PC-3 (cell line): ENCODE measurements at regions not wholly inside any gene's neighbourhood (a gene's known extent, or its start where the extent isn't known, plus 50 kb on each side); places are given as distances from the start of the nearest gene placed in this dataset.

ENCODE experiments used
- ATAC-seq: fragments of 200-7000 bp; cut with Tn5 transposase; 2 replicates; pipeline ENCODE4 v1.9.1; 2020; ENCODE audit warnings: mild to moderate bottlenecking, moderate library complexity
- BruUV-seq: library from RNA; stranded (reverse); fragments of 400-500 nt; replicated peaks from 2 replicates; lab custom pipeline; 2021; lab: Mats Ljungman, UMichigan
- CTCF ChIA-PET: fragments of 300-600 bp; sonication (Branson Sonifier 250); formaldehyde crosslinking; loops from one replicate; lab custom pipeline; 2022; ENCODE audit warnings: antibody characterized with exemption; lab: Charles Lee
- POLR2A ChIA-PET: fragments of 300-600 bp; sonication (Branson Sonifier 250); formaldehyde crosslinking; loops from one replicate; lab custom pipeline; 2022; ENCODE audit warnings: antibody characterized with exemption; ENCODE audit not compliant: unreplicated experiment; lab: Charles Lee
- DNase-seq: peaks from one replicate; pipeline ENCODE4 v3.0.0-alpha.2; 2015
- H2AFZ ChIP-seq: fragments of 300-600 bp; sonication (generic); 2 replicates; pipeline ENCODE4 v1.6.0; 2016; ENCODE audit warnings: antibody characterized with exemption, low read length
- H3F3A ChIP-seq: fragments of 300-600 bp; sonication (generic); one replicate; pipeline ENCODE4 v1.6.0; 2017; ENCODE audit warnings: antibody characterized with exemption, low read length, control low read depth, mild to moderate bottlenecking; ENCODE audit not compliant: unreplicated experiment
- H3K27ac ChIP-seq: fragments of 300-600 bp; sonication (generic); 2 replicates; pipeline ENCODE4 v1.5.1; 2016; ENCODE audit warnings: mild to moderate bottlenecking, low read length
- H3K27me3 ChIP-seq: fragments of 300-600 bp; sonication (generic); 2 replicates; pipeline ENCODE4 v1.6.1; 2016; ENCODE audit warnings: low read length, mixed read lengths
- H3K36me3 ChIP-seq: fragments of 300-600 bp; sonication (generic); 2 replicates; pipeline ENCODE4 v1.6.1; 2016; ENCODE audit warnings: low read depth, mixed run types, low read length, mixed read lengths
- H3K4me1 ChIP-seq: fragments of 300-600 bp; sonication (generic); 2 replicates; pipeline ENCODE4 v1.5.1; 2016; ENCODE audit warnings: low read length; ENCODE audit not compliant: insufficient read depth
- H3K4me2 ChIP-seq: fragments of 300-600 bp; sonication (generic); 2 replicates; pipeline ENCODE4 v1.6.0; 2016; ENCODE audit warnings: low read length
- H3K4me3 ChIP-seq: fragments of 300-600 bp; sonication (generic); 2 replicates; pipeline ENCODE4 v1.5.1; 2016; ENCODE audit warnings: mild to moderate bottlenecking, low read length, mixed read lengths
- H3K79me2 ChIP-seq: fragments of 300-600 bp; sonication (generic); 2 replicates; pipeline ENCODE4 v1.6.1; 2017; ENCODE audit warnings: low read length, mixed read lengths
- H3K9ac ChIP-seq: fragments of 300-600 bp; sonication (generic); 2 replicates; pipeline ENCODE4 v1.6.0; 2016; ENCODE audit warnings: mild to moderate bottlenecking, low read length
- H3K9me2 ChIP-seq: fragments of 300-600 bp; sonication (generic); replicated peaks from 2 replicates; pipeline ENCODE4 v1.6.1; 2016; ENCODE audit warnings: mixed run types, low read length, mixed read lengths
- H3K9me3 ChIP-seq: fragments of 300-600 bp; sonication (generic); 2 replicates; pipeline ENCODE4 v1.6.1; 2016; ENCODE audit warnings: low read length, mixed read lengths
- H4K20me1 ChIP-seq: fragments of 300-600 bp; sonication (generic); 2 replicates; pipeline ENCODE4 v1.6.1; 2016; ENCODE audit warnings: low read length, mixed read lengths
- CTCF ChIP-seq: fragments of 300-600 bp; sonication (generic); conservative IDR thresholded peaks from 2 replicates; pipeline ENCODE4 v1.5.1; 2017; ENCODE audit warnings: antibody characterized with exemption, low read depth, mild to moderate bottlenecking, low read length
- EZH2 ChIP-seq: fragments of 300-600 bp; sonication (generic); IDR thresholded peaks from one replicate; pipeline ENCODE4 v1.6.1; 2017; ENCODE audit warnings: antibody characterized with exemption, mild to moderate bottlenecking, low read length; ENCODE audit not compliant: unreplicated experiment
- EZH2phosphoT487 ChIP-seq: fragments of 300-600 bp; sonication (generic); IDR thresholded peaks from 2 replicates; pipeline ENCODE4 v1.6.1; 2018; ENCODE audit warnings: mild to moderate bottlenecking, antibody characterized with exemption, low read length, borderline replicate concordance
- intact Hi-C: fragments of 100-400 bp; cut with micrococcal nuclease; formaldehyde crosslinking; loops from 2 replicates; pipeline ENCODE4 v1.9.0; 2023

DNA sequence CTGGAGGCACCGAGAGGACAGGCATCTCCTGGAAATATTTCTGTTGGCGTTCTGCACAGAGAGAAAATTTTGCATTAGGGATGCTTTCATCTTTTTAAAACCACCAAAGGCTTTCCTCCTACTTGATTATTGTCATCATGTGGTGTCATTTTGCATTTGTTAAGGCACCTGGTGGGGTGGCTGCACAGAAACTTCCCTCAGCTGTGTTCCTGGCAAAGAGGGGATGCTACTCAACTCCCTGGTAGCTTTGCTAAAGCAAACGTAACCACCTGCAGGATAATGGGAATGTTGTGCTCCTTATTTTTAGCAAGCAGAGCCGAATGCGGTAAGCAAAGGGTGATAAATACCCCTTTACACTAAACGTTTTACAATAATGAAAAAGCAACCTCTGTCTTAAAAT lies 229.8 kb downstream of the STIM2 start:
- Histone ChIP-seq H3K9me3 (no peaks in the 10 kb centered on the region), H3K4me3 (no peak overlapping the region), H4K20me1 (no peaks in the 10 kb centered on the region), H3K9ac (no peak overlapping the region), H3K4me1 (peaks cover 9% of the 10 kb centered on the region), H3K9me2 (no peaks in the 10 kb centered on the region), H3K27ac (no peak overlapping the region), H3F3A (no peaks in the 10 kb centered on the region), H3K79me2 (no peaks in the 10 kb centered on the region), H3K4me2 (no peak overlapping the region), H3K27me3 (peaks cover 6% of the 10 kb centered on the region), H2AFZ (no peak overlapping the region), H3K36me3 (no peaks in the 10 kb centered on the region)
- BruUV-seq: no TSS peak
- ATAC-seq: no peak
- intact Hi-C loops: no loop called here
- no peak for DNase-seq
- TF ChIP-seq CTCF (no peak), EZH2 (no peak), EZH2phosphoT487 (no peak)
- ChIA-PET POLR2A (no interaction called here), CTCF (no interaction called here)

DNA sequence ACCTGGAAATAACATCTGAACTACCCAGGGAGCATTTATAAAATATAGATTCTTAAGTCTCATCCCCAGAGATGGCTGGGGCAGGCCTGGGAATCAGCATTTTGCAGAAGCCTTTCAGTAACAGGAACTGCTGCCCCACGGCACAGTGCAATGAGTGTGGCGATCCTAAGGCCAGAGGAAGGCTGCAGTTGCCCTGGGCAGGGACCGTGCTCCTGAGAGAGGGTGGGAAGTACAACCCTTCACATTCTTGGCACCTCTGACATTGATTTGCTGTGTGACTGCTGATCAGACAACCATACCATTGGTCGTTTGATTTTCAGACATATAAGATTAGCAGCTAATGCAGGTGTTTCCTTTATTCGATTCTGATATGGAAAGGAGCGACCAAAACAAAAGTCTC lies 233.6 kb downstream of the STIM2 start:
- Histone ChIP-seq H2AFZ (no peak overlapping the region), H3K9ac (no peak overlapping the region), H3K4me3 (no peak overlapping the region), H3K9me2 (no peaks in the 10 kb centered on the region), H3K27me3 (no peaks in the 10 kb centered on the region), H3K4me1 (peaks cover 9% of the 10 kb centered on the region), H4K20me1 (no peaks in the 10 kb centered on the region), H3K79me2 (no peaks in the 10 kb centered on the region), H3K9me3 (no peaks in the 10 kb centered on the region), H3K4me2 (no peak overlapping the region), H3K36me3 (no peaks in the 10 kb centered on the region), H3F3A (no peaks in the 10 kb centered on the region), H3K27ac (no peak overlapping the region)
- TF ChIP-seq EZH2phosphoT487 (no peak), EZH2 (no peak)
- intact Hi-C loops: no loop called here
- DNase-seq: no peak
- BruUV-seq: no TSS peak
- CTCF ChIA-PET: no interaction called here
- no peak for ATAC-seq
- POLR2A ChIA-PET: no interaction called here

GRCh38 chr4:27094783-27095182 lies 234.1 kb downstream of the STIM2 start:
- intact Hi-C loops: no loop called here
- no TSS peak for BruUV-seq
- no peak; the same call in none of the 2 replicates for ATAC-seq
- no peak overlapping the region for H3K4me3 ChIP-seq
- H3K27ac ChIP-seq: no peak overlapping the region
- CTCF ChIA-PET: no interaction called here
- no peak overlapping the region for H3K9ac ChIP-seq
- H3K36me3 ChIP-seq: no peaks in the 10 kb centered on the region
- no peaks in the 10 kb centered on the region for H3K79me2 ChIP-seq
- H3K9me3 ChIP-seq: no peaks in the 10 kb centered on the region
- TF ChIP-seq CTCF: no peak
- TF ChIP-seq EZH2phosphoT487: no peak
- no peak for TF ChIP-seq EZH2
- H3K4me1 ChIP-seq: peaks cover 9% of the 10 kb centered on the region
- peak; percentile 67 for DNase-seq
- no peak overlapping the region for H2AFZ ChIP-seq
- no peaks in the 10 kb centered on the region for H3K9me2 ChIP-seq
- H4K20me1 ChIP-seq: no peaks in the 10 kb centered on the region
- H3K4me2 ChIP-seq: no peak overlapping the region
- POLR2A ChIA-PET: no interaction called here
- no peaks in the 10 kb centered on the region for H3K27me3 ChIP-seq
- no peaks in the 10 kb centered on the region for H3F3A ChIP-seq
